ENCODE measurements at regions not wholly inside any gene's neighbourhood (a gene's known extent, or its start where the extent isn't known, plus 50 kb on each side); places are given as distances from the start of the nearest gene placed in this dataset.

DNA sequence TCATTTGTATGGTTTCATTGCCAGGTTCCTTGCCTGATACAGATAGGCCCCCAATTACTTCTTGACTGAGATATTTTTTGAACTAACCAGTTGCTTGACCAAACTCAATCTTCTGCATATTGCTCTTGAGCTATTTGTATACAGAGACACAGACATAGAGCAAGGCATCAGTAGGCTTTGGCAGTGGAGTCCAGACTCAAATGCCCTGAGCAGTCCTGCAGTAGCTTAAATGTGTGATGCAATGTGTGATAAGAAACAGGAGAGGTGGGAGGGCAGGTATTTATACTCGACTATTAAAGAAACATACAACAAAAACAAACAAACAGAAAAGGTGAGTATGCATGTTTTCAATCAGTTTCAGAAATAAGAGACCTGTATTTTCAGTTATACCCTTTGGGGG lies 197.9 kb upstream of the DAB1 start:
- no peaks in the 10 kb centered on the region for H3K27me3 ChIP-seq (ENCODE audit: insufficient read depth, low read length)
- intact Hi-C loops (cut with micrococcal nuclease), result no loop called here
- ATAC-seq (no peak), DNase-seq (ENCODE audit: low read depth, low spot score) (no peak)
- no peak overlapping the region for H3K9ac ChIP-seq (ENCODE audit: low read length)
- POLR2A ChIA-PET, result no interaction called here
- H3K9me2 ChIP-seq (ENCODE audit: insufficient read depth), result no peaks in the 10 kb centered on the region
- no peak for TF ChIP-seq CBX3 (IDR thresholded peaks at IDR 0.05; ENCODE audit: low read depth)
- TF ChIP-seq SP1 (IDR thresholded peaks at IDR 0.05; ENCODE audit: low read depth), result no peak
- TF ChIP-seq ZBTB33 (IDR thresholded peaks at IDR 0.05; ENCODE audit: extremely low read depth, insufficient replicate concordance, low read length), result no peak
- no peak for TF ChIP-seq POLR2A (IDR thresholded peaks at IDR 0.05; ENCODE audit: borderline replicate concordance, extremely low read depth, insufficient read depth, insufficient read length)
- H3K9me3 ChIP-seq (ENCODE audit: control insufficient read depth in 1 of 2, insufficient read depth in 1 of 2, low read depth in 1 of 2, low read length in 2 of 2), result no peaks in the 10 kb centered on the region
- H3K4me2 ChIP-seq (ENCODE audit: low read length), result no peak overlapping the region
- CTCF ChIA-PET, result no interaction called here
- no TSS peak for BruUV-seq (replicated peaks)
- no peaks in the 10 kb centered on the region for H3K4me1 ChIP-seq (ENCODE audit: control insufficient read depth in 1 of 2, insufficient read depth in 2 of 2, low read length in 2 of 2)
- no peak overlapping the region for H3K4me3 ChIP-seq (replicated peaks in 1 of 2; ENCODE audit: low read depth in 1 of 2, low read length in 2 of 2)
- no peak overlapping the region for H3K27ac ChIP-seq (ENCODE audit: low read depth, low read length)
- H3K79me2 ChIP-seq (ENCODE audit: insufficient read depth, low read length), result no peaks in the 10 kb centered on the region
- H2AFZ ChIP-seq (ENCODE audit: low read depth, low read length, poor library complexity, severe bottlenecking), result no peak overlapping the region
- RAD21 ChIA-PET (ENCODE audit: low non-redundant PET in 1 of 2, low total read pairs in 2 of 2, uncharacterized antibody in 2 of 2, unreplicated experiment in 2 of 2), result no interaction called here
- H3K36me3 ChIP-seq (ENCODE audit: control insufficient read depth in 1 of 2, insufficient read depth in 2 of 2, low read length in 2 of 2), result no peaks in the 10 kb centered on the region
- no peaks in the 10 kb centered on the region for H4K20me1 ChIP-seq (ENCODE audit: insufficient read depth)

GRCh38 chr1:57620605-57621004 lies 196.7 kb upstream of the DAB1 start:
- DNase-seq (ENCODE audit: low read depth, low spot score), result no peak
- no peak for ATAC-seq
- Histone ChIP-seq H3K4me1 (ENCODE audit: control insufficient read depth in 1 of 2, insufficient read depth in 2 of 2, low read length in 2 of 2) (no peaks in the 10 kb centered on the region), H3K79me2 (ENCODE audit: insufficient read depth, low read length) (no peaks in the 10 kb centered on the region), H3K36me3 (ENCODE audit: control insufficient read depth in 1 of 2, insufficient read depth in 2 of 2, low read length in 2 of 2) (no peaks in the 10 kb centered on the region), H4K20me1 (ENCODE audit: insufficient read depth) (no peaks in the 10 kb centered on the region), H2AFZ (ENCODE audit: low read depth, low read length, poor library complexity, severe bottlenecking) (no peak overlapping the region), H3K27me3 (ENCODE audit: insufficient read depth, low read length) (no peaks in the 10 kb centered on the region), H3K9me2 (ENCODE audit: insufficient read depth) (no peaks in the 10 kb centered on the region), H3K9me3 (ENCODE audit: control insufficient read depth in 1 of 2, insufficient read depth in 1 of 2, low read depth in 1 of 2, low read length in 2 of 2) (no peaks in the 10 kb centered on the region), H3K9ac (ENCODE audit: low read length) (no peak overlapping the region), H3K27ac (ENCODE audit: low read depth, low read length) (no peak overlapping the region), H3K4me3 (replicated peaks in 1 of 2; ENCODE audit: low read depth in 1 of 2, low read length in 2 of 2) (no peak overlapping the region), H3K4me2 (ENCODE audit: low read length) (no peak overlapping the region)
- ChIA-PET CTCF (no interaction called here), POLR2A (no interaction called here), RAD21 (ENCODE audit: low non-redundant PET in 1 of 2, low total read pairs in 2 of 2, uncharacterized antibody in 2 of 2, unreplicated experiment in 2 of 2) (no interaction called here)
- intact Hi-C loops (cut with micrococcal nuclease), result no loop called here
- TF ChIP-seq EZH2phosphoT487 (IDR thresholded peaks at IDR 0.05; ENCODE audit: borderline replicate concordance) (no peak), ELF1 (IDR thresholded peaks at IDR 0.05; ENCODE audit: borderline replicate concordance, low read depth) (no peak), POLR2A (IDR thresholded peaks at IDR 0.05; ENCODE audit: borderline replicate concordance, extremely low read depth, insufficient read depth, insufficient read length) (no peak), ZNF274 (IDR thresholded peaks at IDR 0.05; ENCODE audit: low read depth, low read length) (no peak), ATF3 (IDR thresholded peaks at IDR 0.05) (no peak), SRF (IDR thresholded peaks at IDR 0.05; ENCODE audit: low read depth) (no peak), CEBPB (IDR thresholded peaks at IDR 0.05; ENCODE audit: low read depth) (no peak), SP1 (IDR thresholded peaks at IDR 0.05; ENCODE audit: low read depth) (no peak)
- BruUV-seq (replicated peaks), result no TSS peak
